Peyer's patch (tissue), 4 donors: ENCODE measurements at regions not wholly inside any gene's neighbourhood (a gene's known extent, or its start where the extent isn't known, plus 50 kb on each side); places are given as distances from the start of the nearest gene placed in this dataset.

Source experiments
- CTCF ChIP-seq, 6 experiments: fragments of 450-650 bp in 4 of 6; fragments of 200-600 bp in 2 of 6; sonication (generic) in 1 of 6; IDR thresholded peaks; one replicate each; pipeline ENCODE4 v1.5.1; 2017 to 2019; ENCODE audit warnings: antibody characterized with exemption in 6 of 6, mild to moderate bottlenecking in 3 of 6, moderate library complexity in 1 of 6
- POLR2A ChIP-seq, 2 donors: fragments of 450-650 bp; IDR thresholded peaks; one replicate each; pipeline ENCODE4 v1.5.1; 2017; ENCODE audit warnings: antibody characterized with exemption in 2 of 2, mild to moderate bottlenecking in 2 of 2, moderate library complexity in 2 of 2

GRCh38 chr14:82886670-82887069, 1353.0 kb upstream of the SEL1L start:
- TF ChIP-seq POLR2A (IDR thresholded peaks at IDR 0.05) (no peak), CTCF (IDR thresholded peaks at IDR 0.05) (no peak)
